Upper lobe of right lung (tissue), 1 donor: ENCODE measurements at regions not wholly inside any gene's neighbourhood (a gene's known extent, or its start where the extent isn't known, plus 50 kb on each side); places are given as distances from the start of the nearest gene placed in this dataset.
A peak's percentile ranks its signal among the peaks of the same experiment; 100 is the strongest.

ENCODE experiments used
- ATAC-seq: fragments of 200-7000 bp; cut with Tn5 transposase; one replicate; pipeline ENCODE4 v1.9.1; 2020; ENCODE audit warnings: mild to moderate bottlenecking, moderate library complexity
- DNase-seq: peaks from one replicate; pipeline ENCODE4 v3.0.0-alpha.2; 2020
- H3K27ac ChIP-seq: fragments of 200-600 bp; one replicate; pipeline ENCODE4 v1.8.0; 2022
- H3K27me3 ChIP-seq: fragments of 200-600 bp; one replicate; pipeline ENCODE4 v1.8.0; 2022; ENCODE audit warnings: mild to moderate bottlenecking
- H3K36me3 ChIP-seq: fragments of 200-600 bp; one replicate; pipeline ENCODE4 v1.8.0; 2022
- H3K4me1 ChIP-seq: fragments of 200-600 bp; one replicate; pipeline ENCODE4 v1.8.0; 2022
- H3K4me3 ChIP-seq: fragments of 200-600 bp; one replicate; pipeline ENCODE4 v1.8.0; 2022; ENCODE audit warnings: mild to moderate bottlenecking
- H3K9me3 ChIP-seq: fragments of 200-600 bp; one replicate; pipeline ENCODE4 v1.8.0; 2022
- intact Hi-C: fragments of 100-400 bp; cut with DNase I; formaldehyde crosslinking; loops from one replicate; pipeline ENCODE4 v1.11.0; 2022
- TF ChIP-seq, protein P1 (sequence below): fragments of 200-600 bp; IDR thresholded peaks from one replicate; pipeline ENCODE4 v1.8.0; 2022; ENCODE audit warnings: antibody characterized with exemption
- donor health status: DM: no; HTN: yes; CAD: no; lungs with severe emphysema.

DNA sequence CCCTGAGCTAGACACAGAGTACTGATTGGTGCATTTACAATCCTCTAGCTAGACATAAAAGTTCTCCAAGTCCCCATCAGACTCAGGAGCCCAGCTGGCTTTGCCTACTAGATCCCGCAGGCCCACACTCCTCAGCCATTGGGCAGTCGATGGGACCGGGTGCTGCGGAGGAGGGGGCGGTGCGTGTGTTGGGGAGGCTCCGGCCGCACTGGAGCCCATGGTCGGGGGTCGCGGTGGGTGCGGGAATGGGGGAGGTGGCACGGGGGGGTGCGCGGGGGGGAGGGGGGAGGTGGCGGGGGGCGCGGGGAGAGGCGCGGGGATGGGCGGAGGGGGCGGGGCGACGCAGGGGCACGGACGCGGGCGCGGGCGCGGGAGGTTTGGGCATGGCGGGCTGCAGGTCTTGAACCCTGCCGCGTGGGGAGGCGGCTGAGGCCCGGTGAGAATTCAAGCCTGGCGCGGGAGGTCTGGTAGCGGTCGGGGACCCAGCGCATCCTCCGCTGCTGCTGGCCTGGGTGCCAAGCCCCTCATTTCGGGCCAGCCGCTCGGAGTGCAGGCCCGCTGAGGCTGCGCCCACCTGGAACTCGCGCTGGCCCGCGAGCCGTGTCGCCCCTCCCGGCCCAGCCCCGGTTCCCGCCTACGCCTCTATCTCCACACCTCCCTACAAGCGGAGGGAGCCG, 674.1 kb downstream of the SLITRK5 start:
- Histone ChIP-seq H3K27ac (no peak overlapping the region), H3K4me3 (no peak overlapping the region), H3K36me3 (no peaks in the 10 kb centered on the region), H3K9me3 (no peaks in the 10 kb centered on the region), H3K4me1 (no peaks in the 10 kb centered on the region), H3K27me3 (no peaks in the 10 kb centered on the region)
- intact Hi-C loops, result no loop called here
- no peak for DNase-seq
- ATAC-seq, result peak; percentile 22
- TF ChIP-seq, protein P1, sequence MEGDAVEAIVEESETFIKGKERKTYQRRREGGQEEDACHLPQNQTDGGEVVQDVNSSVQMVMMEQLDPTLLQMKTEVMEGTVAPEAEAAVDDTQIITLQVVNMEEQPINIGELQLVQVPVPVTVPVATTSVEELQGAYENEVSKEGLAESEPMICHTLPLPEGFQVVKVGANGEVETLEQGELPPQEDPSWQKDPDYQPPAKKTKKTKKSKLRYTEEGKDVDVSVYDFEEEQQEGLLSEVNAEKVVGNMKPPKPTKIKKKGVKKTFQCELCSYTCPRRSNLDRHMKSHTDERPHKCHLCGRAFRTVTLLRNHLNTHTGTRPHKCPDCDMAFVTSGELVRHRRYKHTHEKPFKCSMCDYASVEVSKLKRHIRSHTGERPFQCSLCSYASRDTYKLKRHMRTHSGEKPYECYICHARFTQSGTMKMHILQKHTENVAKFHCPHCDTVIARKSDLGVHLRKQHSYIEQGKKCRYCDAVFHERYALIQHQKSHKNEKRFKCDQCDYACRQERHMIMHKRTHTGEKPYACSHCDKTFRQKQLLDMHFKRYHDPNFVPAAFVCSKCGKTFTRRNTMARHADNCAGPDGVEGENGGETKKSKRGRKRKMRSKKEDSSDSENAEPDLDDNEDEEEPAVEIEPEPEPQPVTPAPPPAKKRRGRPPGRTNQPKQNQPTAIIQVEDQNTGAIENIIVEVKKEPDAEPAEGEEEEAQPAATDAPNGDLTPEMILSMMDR, result no peak

DNA sequence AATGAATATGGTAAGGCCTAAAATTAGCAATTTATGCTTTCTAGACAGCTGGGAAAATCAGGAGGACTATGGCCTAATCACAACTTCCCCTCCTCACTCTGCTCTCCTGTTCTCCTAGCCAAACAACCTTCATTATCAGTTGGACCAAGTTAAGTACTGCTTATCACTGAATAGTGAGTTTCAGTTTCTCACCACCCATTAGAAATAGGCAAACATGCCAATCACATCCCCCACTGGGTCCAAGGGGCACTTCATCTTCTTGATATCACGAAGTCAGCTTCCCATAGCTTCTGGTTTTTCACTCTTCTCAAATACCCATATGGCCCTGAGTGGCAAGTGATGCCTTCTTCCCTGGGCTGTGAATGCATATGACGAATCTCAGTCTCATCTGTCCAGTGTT, 689.6 kb downstream of the SLITRK5 start:
- no peaks in the 10 kb centered on the region for H3K36me3 ChIP-seq
- ATAC-seq (no peak), DNase-seq (no peak)
- TF ChIP-seq, protein P1, result no peak
- intact Hi-C loops, result no loop called here
- H3K9me3 ChIP-seq, result no peaks in the 10 kb centered on the region
- no peak overlapping the region for H3K4me3 ChIP-seq
- H3K27ac ChIP-seq, result no peak overlapping the region
- H3K4me1 ChIP-seq, result no peaks in the 10 kb centered on the region
- H3K27me3 ChIP-seq, result no peaks in the 10 kb centered on the region

DNA sequence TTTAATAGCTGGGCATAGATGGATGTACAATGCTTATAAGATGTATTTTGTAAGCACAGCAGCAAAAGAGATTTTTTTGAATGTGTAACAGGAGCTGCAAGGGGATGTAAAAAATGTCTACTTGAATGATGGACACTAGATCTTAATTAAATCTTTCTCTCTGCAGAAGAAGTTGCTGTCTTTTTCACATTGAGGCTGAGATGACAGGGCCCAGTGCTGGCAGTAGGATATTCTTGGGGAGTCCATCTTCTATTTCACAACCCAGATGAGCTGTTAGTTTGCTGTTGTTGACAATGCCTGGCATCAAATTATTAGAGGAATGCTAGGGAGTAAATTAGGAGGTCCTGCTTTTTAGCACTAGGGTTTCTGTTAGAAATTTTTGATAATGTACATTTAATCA, 698.7 kb downstream of the SLITRK5 start:
- Histone ChIP-seq H3K36me3 (no peaks in the 10 kb centered on the region), H3K4me1 (no peaks in the 10 kb centered on the region), H3K9me3 (no peaks in the 10 kb centered on the region), H3K27ac (no peak overlapping the region), H3K27me3 (no peaks in the 10 kb centered on the region), H3K4me3 (no peak overlapping the region)
- no peak for ATAC-seq
- TF ChIP-seq, protein P1, result no peak
- intact Hi-C loops, result no loop called here
- DNase-seq, result no peak

DNA sequence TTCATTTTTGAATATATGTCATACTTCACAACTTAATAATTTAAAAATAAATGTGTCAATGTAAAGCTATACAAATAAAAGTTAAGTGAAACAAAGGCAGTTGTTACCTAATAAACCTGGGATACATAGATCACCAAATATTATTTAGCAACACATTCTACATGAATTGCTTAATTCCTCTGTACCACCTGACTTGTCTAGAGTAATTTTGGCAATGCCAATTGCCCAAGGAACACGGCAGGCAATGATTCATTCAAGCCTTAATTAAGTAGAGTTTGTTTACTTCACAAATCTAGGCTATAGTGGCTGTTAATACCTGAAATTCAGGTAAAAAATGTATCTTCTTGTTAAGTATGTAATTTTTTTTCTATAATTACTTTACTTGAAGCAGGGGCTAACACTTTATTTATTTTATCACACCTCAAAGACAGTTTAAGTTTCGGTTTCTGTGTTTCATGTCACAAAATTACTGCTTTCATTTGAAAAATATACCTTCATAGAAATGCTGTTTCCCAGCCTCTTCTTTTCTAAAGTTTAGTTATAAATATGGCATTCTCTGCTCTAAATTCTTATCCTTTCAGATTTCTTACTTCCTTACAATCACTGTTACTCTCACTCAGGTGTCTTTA, 705.7 kb downstream of the SLITRK5 start:
- intact Hi-C loops, result no loop called here
- H3K9me3 ChIP-seq, result no peaks in the 10 kb centered on the region
- H3K36me3 ChIP-seq, result no peaks in the 10 kb centered on the region
- H3K4me3 ChIP-seq, result no peak overlapping the region
- no peak overlapping the region for H3K27ac ChIP-seq
- no peaks in the 10 kb centered on the region for H3K27me3 ChIP-seq
- no peaks in the 10 kb centered on the region for H3K4me1 ChIP-seq
- ATAC-seq (peak; percentile 31), DNase-seq (no peak)
- TF ChIP-seq, protein P1, result no peak

DNA sequence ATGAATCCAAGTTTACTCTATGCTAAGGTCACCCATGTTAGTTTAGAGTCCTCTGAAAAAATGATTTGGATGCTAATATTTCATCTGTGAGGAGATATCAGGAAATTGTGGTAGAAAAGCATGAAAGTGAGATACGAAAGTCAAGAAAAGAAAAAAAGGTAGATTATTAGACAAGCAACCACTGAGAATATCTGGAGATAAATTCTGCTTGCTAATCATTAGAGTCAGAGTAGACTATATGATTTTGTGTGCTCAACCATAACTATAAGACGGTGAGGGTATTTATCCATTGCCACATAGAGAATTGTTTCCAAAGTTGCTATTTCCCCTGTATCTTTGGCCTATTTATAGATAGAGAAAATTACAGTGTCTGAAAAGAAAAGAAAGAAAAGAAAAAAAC, 706.7 kb downstream of the SLITRK5 start:
- Histone ChIP-seq H3K4me3 (no peak overlapping the region), H3K27ac (no peak overlapping the region), H3K36me3 (no peaks in the 10 kb centered on the region), H3K27me3 (no peaks in the 10 kb centered on the region), H3K4me1 (no peaks in the 10 kb centered on the region), H3K9me3 (no peaks in the 10 kb centered on the region)
- intact Hi-C loops, result no loop called here
- ATAC-seq (no peak), DNase-seq (no peak)
- TF ChIP-seq, protein P1, result no peak
